Activated CD4-positive, alpha-beta memory T cell treated with anti-CD3 and anti-CD28 coated beads, Interleukin-2, amount 10 ng/mL, durations not matched to agents 7 days and 5 days (primary cell): ENCODE measurements at regions not wholly inside any gene's neighbourhood (a gene's known extent, or its start where the extent isn't known, plus 50 kb on each side); places are given as distances from the start of the nearest gene placed in this dataset.

Experiments used
- CTCF ChIA-PET: fragments of 350-600 bp; sonication (Branson Sonifier 250); formaldehyde crosslinking; loops from one replicate; lab custom pipeline; 2021; ENCODE audit warnings: antibody characterized with exemption, inconsistent platforms; lab: Charles Lee
- POLR2A ChIA-PET: fragments of 350-600 bp; sonication (Branson Sonifier 250); formaldehyde crosslinking; loops from one replicate; lab custom pipeline; 2021; ENCODE audit warnings: antibody characterized with exemption; lab: Charles Lee
- DNase-seq: peaks from one replicate; pipeline ENCODE4 v3.0.0-alpha.2; 2020
- H3K27ac Mint-ChIP-seq: one replicate; pipeline ENCODE4 v1.8.0; 2021; ENCODE audit warnings: mild to moderate bottlenecking, mixed read lengths
- H3K27me3 Mint-ChIP-seq: one replicate; pipeline ENCODE4 v1.8.0; 2021; ENCODE audit warnings: mixed read lengths
- H3K36me3 Mint-ChIP-seq: one replicate; pipeline ENCODE4 v1.8.0; 2021; ENCODE audit warnings: low read depth, mixed read lengths
- H3K4me1 Mint-ChIP-seq: one replicate; pipeline ENCODE4 v1.8.0; 2021; ENCODE audit warnings: mixed read lengths
- H3K4me3 Mint-ChIP-seq: one replicate; pipeline ENCODE4 v1.8.0; 2021; ENCODE audit warnings: mild to moderate bottlenecking, mixed read lengths
- H3K9me3 Mint-ChIP-seq: one replicate; pipeline ENCODE4 v1.8.0; 2021; ENCODE audit warnings: mixed read lengths

DNA sequence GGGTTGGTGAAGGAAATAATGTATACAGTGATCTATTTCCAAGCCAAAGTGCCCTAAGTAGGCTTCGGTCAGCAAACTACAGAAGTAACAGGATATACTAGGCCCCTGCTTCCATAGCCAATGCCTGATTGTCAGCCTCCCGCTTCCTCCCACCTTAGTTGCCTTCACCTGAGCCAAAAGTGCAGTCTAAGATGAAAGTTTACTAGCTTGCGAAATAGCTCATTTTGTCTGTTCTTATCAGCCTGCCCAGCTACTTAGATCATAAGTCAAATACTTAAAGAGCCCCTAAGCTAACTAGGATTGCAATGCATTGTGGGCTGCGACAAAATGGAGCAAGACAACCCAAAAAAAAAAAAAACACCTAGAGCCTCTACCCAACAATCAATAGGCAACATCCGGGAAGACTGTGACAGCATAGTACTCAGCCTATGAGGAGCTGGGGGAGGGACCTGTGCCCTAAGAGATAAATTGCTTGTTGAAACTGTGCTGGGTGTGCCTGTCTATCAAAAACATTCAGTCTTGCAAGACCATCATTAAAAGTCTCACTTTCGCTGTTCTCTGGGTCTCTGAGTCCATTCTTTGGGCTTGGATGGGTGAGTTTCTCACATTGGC lies 454.7 kb upstream of the TSHZ3 start:
- POLR2A ChIA-PET: no interaction called here
- no peaks in the 10 kb centered on the region for H3K4me1 Mint-ChIP-seq
- no peak overlapping the region for H3K4me3 Mint-ChIP-seq
- peaks cover 3% of the 10 kb centered on the region for H3K9me3 Mint-ChIP-seq
- no peak overlapping the region for H3K27ac Mint-ChIP-seq
- no peaks in the 10 kb centered on the region for H3K36me3 Mint-ChIP-seq
- H3K27me3 Mint-ChIP-seq: no peaks in the 10 kb centered on the region
- CTCF ChIA-PET: no interaction called here
- DNase-seq: no peak

DNA sequence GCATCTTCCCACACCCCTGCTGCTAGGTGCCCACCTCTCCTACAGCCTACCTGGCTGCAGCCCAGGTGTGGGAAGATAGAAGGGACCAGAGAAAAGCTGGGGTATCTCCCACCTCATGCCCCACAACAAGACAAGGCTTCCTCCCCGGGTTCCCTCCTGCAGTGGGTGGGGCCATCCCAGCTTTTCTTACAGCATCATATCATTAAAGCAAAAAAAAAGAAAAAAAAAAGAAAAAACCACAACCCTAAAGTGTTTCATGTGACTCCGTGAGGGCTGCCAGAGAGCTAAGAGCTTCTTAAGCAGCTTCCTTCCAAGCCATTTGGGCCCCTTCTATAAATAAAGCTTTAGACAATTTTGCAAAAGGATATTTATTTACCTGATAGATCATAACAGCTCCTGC lies 455.4 kb upstream of the TSHZ3 start:
- DNase-seq: no peak
- Mint-ChIP-seq H3K4me1 (no peaks in the 10 kb centered on the region), H3K27ac (no peak overlapping the region), H3K4me3 (no peak overlapping the region), H3K9me3 (peaks cover 3% of the 10 kb centered on the region), H3K27me3 (no peaks in the 10 kb centered on the region), H3K36me3 (no peaks in the 10 kb centered on the region)
- CTCF ChIA-PET: no interaction called here
- POLR2A ChIA-PET: no interaction called here

DNA sequence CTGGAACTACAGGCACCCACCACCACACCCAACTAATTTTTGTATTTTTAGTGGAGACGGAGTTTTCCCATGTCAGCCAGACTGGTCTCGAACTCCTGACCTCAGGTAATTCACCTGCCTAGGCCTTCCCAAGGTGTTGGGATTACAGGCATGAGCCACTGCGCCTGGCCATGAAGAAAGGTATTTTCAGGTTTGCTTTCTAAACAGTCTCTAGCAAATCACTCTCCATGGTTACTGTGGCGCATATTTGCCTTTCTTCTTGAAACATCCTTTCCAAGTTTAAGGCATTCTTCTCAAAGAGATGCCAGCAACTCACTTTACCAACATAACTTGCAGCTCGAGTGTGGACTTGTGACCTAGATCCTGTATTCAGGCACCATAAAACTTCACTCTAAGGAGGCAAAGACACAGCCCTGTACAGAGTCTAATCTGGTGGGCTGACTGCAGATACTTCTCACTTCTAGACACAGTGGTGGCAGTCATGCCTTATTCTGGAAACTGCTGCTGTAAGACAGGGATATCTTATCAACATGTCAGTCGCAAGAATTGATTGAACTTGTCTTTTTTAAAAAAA lies 461.4 kb upstream of the TSHZ3 start:
- ChIA-PET POLR2A (no interaction called here), CTCF (no interaction called here)
- Mint-ChIP-seq H3K36me3 (no peaks in the 10 kb centered on the region), H3K4me3 (no peak overlapping the region), H3K27me3 (no peaks in the 10 kb centered on the region), H3K27ac (no peak overlapping the region), H3K9me3 (peaks cover 7% of the 10 kb centered on the region), H3K4me1 (no peaks in the 10 kb centered on the region)
- no peak for DNase-seq

DNA sequence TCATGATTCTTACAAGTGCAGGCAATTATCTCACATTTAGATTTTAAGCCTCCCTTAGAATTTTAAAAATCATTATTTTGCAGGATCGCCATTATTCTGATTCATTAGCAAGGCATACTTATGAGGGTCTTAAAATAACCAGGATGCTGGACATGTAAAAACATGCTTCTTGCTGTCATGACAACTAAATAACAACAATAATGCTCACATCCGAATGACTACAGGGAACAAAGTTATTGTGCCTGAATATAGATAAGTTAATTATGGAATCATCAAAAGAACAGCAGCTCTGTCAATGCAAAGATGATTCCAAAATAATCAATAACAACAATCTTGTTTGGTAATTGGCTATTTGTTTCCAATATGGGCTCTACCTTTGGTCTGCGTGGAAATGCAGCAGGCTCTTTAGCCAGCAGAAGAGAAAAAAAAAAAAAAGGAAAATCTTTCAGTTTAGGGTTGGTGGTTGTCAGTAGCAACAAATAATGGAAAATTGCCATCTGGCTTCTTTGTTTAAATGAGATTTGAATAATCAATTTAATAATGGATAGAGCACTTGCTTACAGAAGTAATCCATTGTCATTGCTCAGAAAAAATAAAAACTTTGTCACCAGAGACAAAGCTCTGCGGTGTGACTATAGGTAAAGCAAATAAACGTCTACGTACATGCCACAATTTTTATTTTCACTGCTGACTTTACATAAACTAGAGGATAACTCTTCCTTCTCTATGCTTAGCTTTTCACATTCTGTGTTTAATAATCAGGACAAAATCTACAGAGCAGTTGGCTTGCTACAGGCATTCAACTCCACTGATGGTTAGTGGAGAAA lies 468.9 kb upstream of the TSHZ3 start:
- Mint-ChIP-seq H3K27ac (no peak overlapping the region), H3K27me3 (no peaks in the 10 kb centered on the region), H3K4me1 (no peaks in the 10 kb centered on the region), H3K36me3 (no peaks in the 10 kb centered on the region), H3K4me3 (no peak overlapping the region), H3K9me3 (peaks cover 15% of the 10 kb centered on the region)
- DNase-seq: no peak
- POLR2A ChIA-PET: no interaction called here
- CTCF ChIA-PET: no interaction called here

DNA sequence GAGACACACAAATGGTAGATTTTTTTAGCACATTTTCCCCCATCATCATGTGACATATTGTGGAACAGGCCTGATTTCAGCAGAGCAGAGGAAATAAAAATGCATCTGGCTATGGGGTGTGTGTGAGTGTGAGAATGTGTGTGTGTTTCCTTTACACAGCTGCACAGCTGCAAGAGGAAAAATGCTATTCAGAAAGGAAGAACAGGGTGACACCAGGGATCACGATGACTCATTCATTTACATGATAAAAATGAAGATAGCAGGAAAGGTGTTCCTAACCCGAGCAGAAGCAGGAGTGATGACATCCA lies 469.5 kb upstream of the TSHZ3 start:
- Mint-ChIP-seq H3K4me1 (no peaks in the 10 kb centered on the region), H3K4me3 (no peak overlapping the region), H3K27me3 (no peaks in the 10 kb centered on the region), H3K36me3 (no peaks in the 10 kb centered on the region), H3K9me3 (peaks cover 15% of the 10 kb centered on the region), H3K27ac (no peak overlapping the region)
- CTCF ChIA-PET: no interaction called here
- no peak for DNase-seq
- POLR2A ChIA-PET: no interaction called here

DNA sequence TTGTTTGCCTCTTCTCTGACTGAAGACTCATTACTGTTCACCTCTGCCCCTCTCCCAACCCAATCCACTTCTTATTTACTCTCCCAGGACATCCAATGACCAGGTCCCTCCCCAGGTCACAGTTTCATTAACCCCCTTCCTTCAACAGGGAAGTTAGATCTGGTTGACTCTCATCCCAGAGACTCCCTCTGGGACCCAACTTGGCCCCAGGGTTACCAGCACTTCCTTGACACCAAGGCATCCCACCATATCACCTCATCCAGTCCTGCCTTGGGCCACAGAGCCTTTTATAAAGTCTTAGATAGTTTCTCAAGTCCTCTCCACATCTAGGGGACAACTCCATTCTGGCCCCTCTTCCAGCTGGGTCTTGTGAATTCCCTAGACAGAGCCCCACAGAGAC lies 470.6 kb upstream of the TSHZ3 start:
- Mint-ChIP-seq H3K27ac (no peak overlapping the region), H3K4me3 (no peak overlapping the region), H3K9me3 (peaks cover 11% of the 10 kb centered on the region), H3K27me3 (no peaks in the 10 kb centered on the region), H3K4me1 (no peaks in the 10 kb centered on the region), H3K36me3 (no peaks in the 10 kb centered on the region)
- POLR2A ChIA-PET: no interaction called here
- CTCF ChIA-PET: no interaction called here
- DNase-seq: no peak

DNA sequence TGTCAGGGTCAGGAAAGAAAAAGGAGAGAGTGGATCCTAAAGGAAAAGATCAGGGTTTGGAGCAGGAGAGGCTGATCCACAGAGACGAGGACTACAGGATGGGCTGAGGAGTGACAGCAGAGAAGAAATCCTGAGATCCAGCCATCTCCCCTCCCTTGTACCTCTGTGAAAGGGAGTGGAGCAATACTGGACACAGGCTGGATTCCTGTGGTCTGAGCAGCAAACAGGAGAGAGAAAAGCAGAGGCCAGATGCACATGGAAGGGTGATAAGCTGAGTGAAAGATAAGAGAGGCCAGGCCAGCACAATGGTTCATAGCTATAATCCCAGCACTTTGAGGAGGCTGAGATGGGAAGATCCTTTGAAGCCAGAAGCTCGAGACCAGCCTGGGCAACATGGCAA lies 472.1 kb upstream of the TSHZ3 start:
- POLR2A ChIA-PET: no interaction called here
- peaks cover 11% of the 10 kb centered on the region for H3K9me3 Mint-ChIP-seq
- CTCF ChIA-PET: no interaction called here
- no peaks in the 10 kb centered on the region for H3K36me3 Mint-ChIP-seq
- no peaks in the 10 kb centered on the region for H3K27me3 Mint-ChIP-seq
- DNase-seq: no peak
- H3K4me1 Mint-ChIP-seq: no peaks in the 10 kb centered on the region
- H3K4me3 Mint-ChIP-seq: no peak overlapping the region
- no peak overlapping the region for H3K27ac Mint-ChIP-seq

DNA sequence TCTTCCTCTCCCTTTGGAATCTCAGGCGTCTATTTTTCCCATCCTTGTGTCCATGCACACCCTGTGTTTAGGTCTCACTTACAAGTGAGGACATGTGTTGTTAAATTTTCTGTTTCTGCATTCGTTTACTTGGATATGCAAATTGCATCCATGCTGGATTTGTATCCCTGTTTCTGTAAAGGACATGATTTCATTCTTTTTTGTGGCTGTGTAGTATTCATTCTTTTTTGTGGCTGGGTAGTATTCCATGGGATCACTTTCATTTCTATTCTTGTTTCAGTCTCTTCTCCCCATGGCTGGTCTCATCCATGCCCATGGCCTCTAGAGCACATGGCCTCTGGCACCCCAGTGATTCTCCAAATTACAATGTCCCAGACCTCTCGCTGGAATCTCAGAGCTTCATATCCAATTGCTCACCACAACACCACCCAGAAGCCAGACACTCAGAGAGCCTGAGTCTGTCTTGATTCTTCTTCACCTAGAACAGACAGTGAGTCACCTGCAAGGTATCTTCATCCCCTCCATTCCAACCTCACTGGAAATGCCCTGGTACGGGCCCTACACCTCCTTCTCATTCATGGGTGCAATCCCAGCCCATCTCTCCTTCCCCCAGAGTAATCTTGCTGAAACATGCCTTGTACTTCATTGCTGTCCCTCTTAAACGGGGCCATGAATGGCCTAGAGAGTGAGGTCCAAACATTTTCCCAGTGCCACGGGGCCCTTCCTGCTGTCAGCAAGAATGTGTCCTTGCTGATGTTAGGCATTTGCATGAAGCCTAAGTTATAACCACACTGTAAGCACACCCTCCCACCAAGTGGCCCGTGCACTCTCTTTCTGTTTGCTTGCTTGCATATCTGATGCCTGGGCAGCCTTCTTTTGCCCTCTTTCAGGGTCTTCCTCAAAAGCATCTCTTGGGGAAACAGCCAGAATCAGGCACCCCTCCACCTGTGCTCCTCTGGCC lies 476.2 kb upstream of the TSHZ3 start:
- Mint-ChIP-seq H3K4me3 (no peak overlapping the region), H3K4me1 (no peaks in the 10 kb centered on the region), H3K27ac (no peak overlapping the region), H3K36me3 (no peaks in the 10 kb centered on the region), H3K9me3 (peaks cover 1% of the 10 kb centered on the region), H3K27me3 (no peaks in the 10 kb centered on the region)
- DNase-seq: no peak
- ChIA-PET POLR2A (no interaction called here), CTCF (no interaction called here)

DNA sequence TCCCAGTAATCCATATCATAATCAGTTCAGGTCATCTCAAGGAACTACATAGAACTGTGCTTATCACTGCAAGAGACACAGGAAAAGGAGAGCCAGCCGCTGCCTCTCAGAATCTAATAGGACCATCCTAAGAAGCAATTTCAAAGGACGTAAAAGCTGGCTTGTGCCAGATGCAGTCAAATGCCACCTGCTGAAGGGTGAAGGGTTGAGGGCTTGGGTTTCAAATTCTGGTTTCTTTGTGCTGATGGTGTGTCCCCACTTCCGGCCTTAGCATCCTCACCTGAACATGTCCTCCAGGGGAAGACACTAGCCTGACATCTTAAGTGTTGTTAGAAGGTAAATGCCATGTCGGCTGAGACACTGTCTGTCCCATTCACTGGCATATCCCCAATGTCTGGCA lies 477.1 kb upstream of the TSHZ3 start:
- ChIA-PET POLR2A (no interaction called here), CTCF (no interaction called here)
- H3K27ac Mint-ChIP-seq: no peak overlapping the region
- H3K9me3 Mint-ChIP-seq: no peaks in the 10 kb centered on the region
- H3K27me3 Mint-ChIP-seq: no peaks in the 10 kb centered on the region
- DNase-seq: no peak
- H3K4me3 Mint-ChIP-seq: no peak overlapping the region
- H3K36me3 Mint-ChIP-seq: no peaks in the 10 kb centered on the region
- H3K4me1 Mint-ChIP-seq: no peaks in the 10 kb centered on the region

DNA sequence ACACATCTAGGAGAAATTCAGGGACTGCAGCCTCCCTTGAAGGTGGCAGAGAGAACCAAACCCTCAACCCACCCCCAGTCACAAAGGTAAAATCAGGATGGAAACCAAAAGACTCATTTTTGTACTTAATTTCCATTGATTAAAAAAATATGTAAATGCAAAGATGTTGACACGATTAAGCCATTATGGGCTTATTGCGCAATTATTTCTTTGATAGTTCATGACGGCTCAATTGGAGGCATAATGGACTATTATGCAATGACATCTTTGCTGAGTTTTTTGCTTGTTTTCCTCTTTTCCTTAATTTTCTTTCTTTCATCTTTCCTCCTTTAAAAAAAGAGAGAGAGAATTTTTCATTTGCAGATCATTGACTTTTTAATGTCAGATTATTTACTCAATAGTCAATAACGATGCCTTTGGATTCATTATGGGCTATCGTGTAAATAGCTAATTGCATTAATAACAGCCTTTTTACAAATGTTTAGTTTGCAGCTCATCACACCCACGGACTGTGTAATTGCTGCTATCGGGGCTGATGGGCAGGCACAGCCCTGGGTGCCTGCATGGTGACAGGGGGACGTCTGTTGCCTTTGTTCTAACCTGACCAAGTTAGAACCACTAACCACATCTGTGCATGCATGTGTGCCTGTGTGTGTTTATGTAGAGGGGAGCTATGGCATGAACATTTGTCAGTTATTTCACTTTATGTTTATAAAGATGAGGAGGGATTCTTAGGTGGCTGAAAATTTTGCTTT lies 482.4 kb upstream of the TSHZ3 start:
- Mint-ChIP-seq H3K27me3 (no peaks in the 10 kb centered on the region), H3K9me3 (peaks cover 6% of the 10 kb centered on the region), H3K4me1 (no peaks in the 10 kb centered on the region), H3K4me3 (no peak overlapping the region), H3K27ac (no peak overlapping the region), H3K36me3 (no peaks in the 10 kb centered on the region)
- ChIA-PET CTCF (no interaction called here), POLR2A (no interaction called here)
- DNase-seq: no peak

DNA sequence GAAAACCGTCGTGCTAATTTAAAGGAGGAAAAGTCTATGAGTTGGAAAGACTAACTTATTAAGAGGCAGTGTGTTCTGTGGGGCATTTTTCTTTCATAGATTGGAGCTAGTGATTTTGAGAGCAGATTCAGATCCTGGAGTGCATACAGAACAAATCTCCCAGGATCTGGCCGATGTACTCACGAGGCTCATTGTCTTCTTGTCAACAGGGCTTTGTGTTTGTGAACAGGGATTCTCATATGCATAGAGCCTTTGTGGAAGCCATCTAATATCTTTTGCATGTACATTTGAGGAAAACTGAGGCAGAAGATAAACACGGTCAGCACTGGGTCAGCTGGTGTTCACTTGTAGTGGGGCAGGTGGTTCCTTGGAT lies 482.9 kb upstream of the TSHZ3 start:
- H3K36me3 Mint-ChIP-seq: no peaks in the 10 kb centered on the region
- DNase-seq: no peak
- H3K4me3 Mint-ChIP-seq: no peak overlapping the region
- no peak overlapping the region for H3K27ac Mint-ChIP-seq
- ChIA-PET POLR2A (no interaction called here), CTCF (no interaction called here)
- no peaks in the 10 kb centered on the region for H3K4me1 Mint-ChIP-seq
- H3K9me3 Mint-ChIP-seq: peaks cover 8% of the 10 kb centered on the region
- H3K27me3 Mint-ChIP-seq: no peaks in the 10 kb centered on the region

DNA sequence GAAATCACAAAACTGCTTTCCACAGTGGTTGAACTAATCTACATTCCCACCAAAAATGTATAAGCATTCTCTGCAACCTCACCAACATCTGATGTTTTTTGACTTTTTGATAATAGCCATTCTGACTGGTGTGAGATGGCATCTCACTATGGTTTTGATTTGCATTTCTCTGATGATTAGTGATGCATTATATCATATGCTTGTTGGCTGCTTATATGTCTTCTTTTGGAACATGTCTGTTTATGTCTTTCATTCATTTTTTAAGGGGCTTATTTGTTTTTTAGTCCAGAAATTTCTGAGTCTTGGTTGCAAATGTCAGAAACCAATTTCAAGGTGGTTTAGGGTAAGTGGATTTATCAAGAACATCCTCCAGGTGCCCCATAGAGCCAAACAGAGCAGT lies 484.8 kb upstream of the TSHZ3 start:
- H3K36me3 Mint-ChIP-seq: no peaks in the 10 kb centered on the region
- POLR2A ChIA-PET: no interaction called here
- no peak overlapping the region for H3K4me3 Mint-ChIP-seq
- CTCF ChIA-PET: no interaction called here
- peaks cover 8% of the 10 kb centered on the region for H3K9me3 Mint-ChIP-seq
- no peaks in the 10 kb centered on the region for H3K27me3 Mint-ChIP-seq
- no peaks in the 10 kb centered on the region for H3K4me1 Mint-ChIP-seq
- no peak for DNase-seq
- H3K27ac Mint-ChIP-seq: no peak overlapping the region
